DMS153 (cell line): ENCODE measurements at regions not wholly inside any gene's neighbourhood (a gene's known extent, or its start where the extent isn't known, plus 50 kb on each side); places are given as distances from the start of the nearest gene placed in this dataset.
A peak's percentile ranks its signal among the peaks of the same experiment; 100 is the strongest.

Source experiments
- DNase-seq: peaks from one replicate; lab custom pipeline; 2025; lab: John Stamatoyannopoulos, UW

GRCh38 chr4:15130441-15130840 is 128.2 kb downstream of the CPEB2 start:
- no peak for DNase-seq

GRCh38 chr4:15131551-15131950 is 129.3 kb downstream of the CPEB2 start:
- no peak for DNase-seq

- no peak for DNase-seq
Observed at GRCh38 chr4:15132739-15133138, 130.5 kb downstream of the CPEB2 start.

DNA sequence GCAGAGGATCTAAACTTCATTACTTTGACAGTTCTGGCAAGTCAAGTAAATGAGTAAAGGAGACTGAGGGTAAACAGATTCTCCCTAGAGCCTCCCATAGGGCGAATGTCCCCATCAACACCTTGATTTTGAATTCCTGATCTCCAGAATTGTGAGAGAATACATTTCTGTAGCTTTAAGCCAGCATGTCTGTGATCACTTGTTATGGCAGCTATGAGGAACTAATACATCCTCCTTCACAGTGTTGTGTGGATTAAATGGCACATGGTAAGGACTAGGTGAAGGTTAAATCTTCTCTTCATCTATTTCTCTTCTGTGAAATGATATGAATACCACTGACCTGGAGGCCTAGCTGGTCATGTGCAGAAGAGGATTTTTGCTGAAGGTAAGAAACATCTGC is 137.3 kb downstream of the CPEB2 start:
- DNase-seq: no peak

DNA sequence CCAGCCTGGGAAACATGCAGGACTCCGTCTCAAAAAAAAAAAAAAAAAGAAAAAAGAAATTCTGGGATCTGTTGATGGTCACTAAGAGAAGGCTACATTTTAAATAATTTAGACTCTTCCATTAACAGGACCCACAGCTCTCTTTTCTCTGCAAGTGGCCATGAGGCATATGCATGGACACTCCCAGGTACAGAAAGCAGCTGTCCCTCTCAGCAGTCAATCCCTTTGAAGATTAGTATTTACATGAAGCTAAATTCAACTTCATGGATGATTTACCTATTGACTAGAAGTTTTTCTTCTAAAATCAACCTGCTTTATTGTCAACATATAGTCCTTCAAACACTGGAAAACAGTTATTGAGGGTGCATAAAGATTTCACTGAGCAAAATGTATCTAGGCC is 139.9 kb downstream of the CPEB2 start:
- DNase-seq: no peak

DNA sequence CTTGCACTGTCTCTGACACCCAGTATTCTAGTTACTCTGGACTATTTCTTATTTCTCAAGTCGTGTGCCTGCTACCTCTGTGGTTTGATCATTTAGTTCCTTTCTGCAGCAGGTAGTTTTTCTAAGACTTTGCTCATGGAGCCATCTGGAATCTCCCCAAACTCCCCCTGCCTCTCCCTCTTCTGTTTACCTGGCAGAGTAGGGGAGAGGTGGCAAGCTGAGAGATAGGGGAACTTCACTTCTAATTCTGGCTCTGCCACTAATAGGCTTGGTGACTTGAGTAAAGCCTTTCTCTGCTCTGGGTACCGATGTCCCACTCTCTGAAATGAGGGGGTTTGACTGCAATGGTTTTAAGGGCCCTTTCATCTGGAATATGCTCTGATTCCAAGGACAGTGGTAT is 141.3 kb downstream of the CPEB2 start:
- no peak for DNase-seq

DNA sequence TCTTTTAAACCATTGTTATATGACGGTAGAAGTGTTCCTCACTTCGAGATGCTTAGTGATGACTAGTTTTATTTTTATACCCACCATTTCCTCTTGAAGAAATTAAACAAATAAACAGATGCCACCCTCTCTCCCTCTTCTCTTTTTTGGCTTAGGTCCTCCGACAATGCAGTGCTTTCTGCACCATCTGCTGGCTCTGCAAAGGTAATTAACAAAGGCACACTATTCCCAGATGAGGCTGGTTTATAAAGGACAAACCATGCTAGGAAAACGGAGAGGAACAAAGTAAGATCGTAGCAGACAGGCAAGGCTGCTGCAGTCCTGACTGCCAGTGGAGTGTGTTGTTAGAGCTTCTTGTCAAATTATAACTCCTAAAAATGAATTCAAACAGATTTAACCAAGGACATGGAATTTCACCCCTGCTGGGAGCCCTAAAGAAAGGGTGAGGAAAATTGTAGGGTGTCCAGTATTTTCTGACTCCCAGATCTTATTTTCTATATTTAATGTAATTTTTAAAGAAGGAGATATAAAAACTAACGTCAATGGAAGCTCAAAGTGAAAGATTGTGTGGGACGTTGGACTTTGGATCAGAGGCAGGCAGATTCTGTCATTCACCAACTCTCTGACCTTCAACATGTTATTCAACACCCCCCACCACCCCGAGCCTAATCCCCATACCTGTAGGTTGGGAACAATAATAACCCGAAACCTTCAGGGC is 142.1 kb downstream of the CPEB2 start:
- DNase-seq: peak; percentile 43

GRCh38 chr4:15144967-15145295 is 142.7 kb downstream of the CPEB2 start:
- DNase-seq: no peak

DNA sequence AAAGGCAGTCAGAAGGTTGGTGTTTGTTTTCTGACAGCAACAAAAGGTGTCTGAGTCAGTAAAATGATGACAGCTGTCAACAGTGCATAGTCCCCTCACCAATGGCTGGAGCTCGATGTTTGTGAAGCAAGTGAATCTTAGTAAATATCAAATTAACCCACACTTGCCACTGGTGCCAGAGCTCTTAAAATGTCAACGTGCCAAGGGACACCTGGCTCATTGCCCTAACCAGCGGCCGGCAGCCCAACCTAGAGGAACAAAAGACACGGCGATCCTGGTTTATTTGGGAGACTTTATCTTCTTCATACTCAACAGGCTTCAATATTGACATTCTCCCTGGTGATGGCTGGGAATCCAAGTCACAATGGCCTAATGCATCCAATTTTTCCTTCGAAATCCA is 143.4 kb downstream of the CPEB2 start:
- peak; percentile 78 for DNase-seq

GRCh38 chr4:15147714-15148113 is 145.4 kb downstream of the CPEB2 start:
- DNase-seq: no peak

- no peak for DNase-seq
Observed at GRCh38 chr4:15148199-15148598, 145.9 kb downstream of the CPEB2 start.

DNA sequence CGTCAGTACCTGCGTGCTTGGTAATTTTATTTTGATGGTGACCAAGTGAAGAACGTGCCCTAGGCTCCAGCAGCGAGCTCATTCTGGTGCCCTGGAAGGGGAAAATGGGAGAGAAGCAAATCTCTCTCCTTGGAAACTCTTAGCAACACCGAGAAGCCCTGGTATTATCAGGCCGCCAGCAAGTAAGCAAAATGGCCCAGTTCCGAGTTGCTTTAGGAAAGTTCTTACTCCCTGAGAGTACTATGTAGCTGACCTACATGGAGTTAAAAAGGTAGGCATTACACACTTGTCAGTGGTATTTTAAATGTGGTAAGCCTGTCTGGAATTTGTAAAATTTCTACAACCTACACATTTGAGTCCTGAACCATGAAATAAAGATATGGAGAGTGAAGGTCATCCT is 146.4 kb downstream of the CPEB2 start:
- no peak for DNase-seq

GRCh38 chr4:15149234-15149838 is 147.1 kb downstream of the CPEB2 start:
- DNase-seq: no peak

- peak; percentile 82 for DNase-seq
Observed at GRCh38 chr4:15149839-15150592, 147.7 kb downstream of the CPEB2 start.

DNA sequence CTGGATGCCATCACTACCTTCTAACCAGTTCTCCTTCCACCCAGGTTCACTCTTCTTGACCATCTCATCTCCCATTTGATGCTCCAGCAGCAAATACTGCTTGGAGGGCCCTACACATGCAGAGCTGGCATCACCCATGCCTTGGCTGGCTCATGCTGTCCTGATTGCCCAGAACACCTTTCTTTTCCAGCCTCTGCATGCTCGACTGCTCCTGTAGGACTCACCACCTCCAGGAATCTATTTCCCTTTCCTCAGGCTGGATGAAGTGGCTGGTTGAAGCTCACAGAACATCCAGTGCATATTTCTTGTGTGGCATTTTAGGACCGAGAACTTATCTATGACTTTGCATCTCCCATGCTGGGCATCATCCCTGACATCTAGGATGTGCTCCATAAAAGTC is 148.3 kb downstream of the CPEB2 start:
- no peak for DNase-seq

- DNase-seq: no peak
Observed at GRCh38 chr4:15151033-15151432, 148.8 kb downstream of the CPEB2 start.

- DNase-seq: no peak
Observed at GRCh38 chr4:15153662-15154061, 151.4 kb downstream of the CPEB2 start.

GRCh38 chr4:15158406-15159091 is 156.3 kb downstream of the CPEB2 start:
- DNase-seq: no peak

- no peak for DNase-seq
Observed at GRCh38 chr4:15159477-15160019, 157.3 kb downstream of the CPEB2 start.

- DNase-seq: no peak
Observed at GRCh38 chr4:15161439-15161838, 159.2 kb downstream of the CPEB2 start.

GRCh38 chr4:15162046-15162445 is 159.8 kb downstream of the CPEB2 start:
- no peak for DNase-seq

DNA sequence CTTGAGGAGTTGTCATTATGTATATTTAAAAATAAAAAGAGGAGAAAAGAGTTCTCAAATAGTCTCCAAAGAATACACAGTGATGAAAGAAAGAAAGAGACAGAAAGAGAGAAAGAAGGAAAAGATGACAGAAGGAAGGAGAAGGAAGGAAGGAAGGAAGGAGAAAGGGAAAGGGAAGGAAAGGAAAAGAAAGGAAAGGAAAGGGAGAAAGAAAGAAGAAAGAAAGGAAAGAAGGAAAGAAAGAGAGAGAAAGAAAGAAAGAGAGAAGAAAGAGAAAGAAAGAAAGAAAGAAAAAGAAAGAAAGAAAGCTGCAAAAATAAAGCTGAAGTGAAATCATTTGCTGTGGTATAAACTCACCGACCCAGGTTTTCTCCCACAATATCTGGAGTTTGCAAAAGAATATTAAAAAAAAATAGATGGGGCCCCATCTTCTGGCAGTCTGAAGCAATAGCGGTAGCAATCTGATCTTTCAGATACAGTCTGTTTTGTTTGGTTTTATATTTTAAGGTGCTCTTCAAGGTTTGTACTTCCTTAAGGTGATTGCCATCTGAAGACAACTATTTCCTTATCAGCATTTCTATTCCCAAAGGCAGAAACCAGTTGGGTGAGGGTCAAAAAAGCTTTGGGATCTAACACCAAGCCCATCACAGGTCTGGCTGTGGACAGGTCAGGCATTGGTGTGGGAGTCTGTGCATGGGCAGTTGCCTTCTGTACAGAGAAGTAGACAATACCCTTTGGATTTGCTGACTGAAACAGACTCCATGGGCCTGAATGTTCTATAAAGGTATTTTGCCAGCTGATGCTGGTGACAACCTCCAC is 160.4 kb downstream of the CPEB2 start:
- DNase-seq: no peak
